ENCODE measurements at regions not wholly inside any gene's neighbourhood (a gene's known extent, or its start where the extent isn't known, plus 50 kb on each side); places are given as distances from the start of the nearest gene placed in this dataset.
A peak's percentile ranks its signal among the peaks of the same experiment; 100 is the strongest.
"Not testable (repeated sequence)": the region's sequence is repeated elsewhere in the genome, so short reads cannot be mapped to it uniquely, and the experiment has no call there.

GRCh38 chr16:16960785-16961184 is 510.0 kb downstream of the XYLT1 start:
- DNase-seq, result no peak

GRCh38 chr16:16966439-16966838 is 504.3 kb downstream of the XYLT1 start:
- DNase-seq, result no peak

GRCh38 chr16:16971042-16971441 is 499.7 kb downstream of the XYLT1 start:
- no peak for DNase-seq

- DNase-seq, result no peak
Observed at GRCh38 chr16:16972831-16973230, 497.9 kb downstream of the XYLT1 start.

GRCh38 chr16:16973707-16974591 is 496.8 kb downstream of the XYLT1 start:
- DNase-seq, result no peak

GRCh38 chr16:16982614-16983013 is 488.1 kb downstream of the XYLT1 start:
- no peak for DNase-seq

- no peak for DNase-seq
Observed at GRCh38 chr16:16983582-16983981, 487.2 kb downstream of the XYLT1 start.

- not testable (repeated sequence) for DNase-seq
Observed at GRCh38 chr16:16984091-16984490, 486.7 kb downstream of the XYLT1 start.

- DNase-seq, result no peak
Observed at GRCh38 chr16:16985707-16986106, 485.1 kb downstream of the XYLT1 start.

GRCh38 chr16:16988963-16989362 is 481.8 kb downstream of the XYLT1 start:
- no peak for DNase-seq

GRCh38 chr16:16989368-16989767 is 481.4 kb downstream of the XYLT1 start:
- DNase-seq, result no peak

GRCh38 chr16:16991711-16992110 is 479.0 kb downstream of the XYLT1 start:
- DNase-seq, result no peak

GRCh38 chr16:16992975-16993765 is 477.6 kb downstream of the XYLT1 start:
- peak; percentile 1 to 4 for DNase-seq

- DNase-seq, result no peak
Observed at GRCh38 chr16:16994831-16995230, 475.9 kb downstream of the XYLT1 start.

- no peak for DNase-seq
Observed at GRCh38 chr16:16996827-16997226, 473.9 kb downstream of the XYLT1 start.

- no peak for DNase-seq
Observed at GRCh38 chr16:16997349-16997748, 473.4 kb downstream of the XYLT1 start.

GRCh38 chr16:17001471-17001870 is 469.3 kb downstream of the XYLT1 start:
- no peak for DNase-seq

- no peak for DNase-seq
Observed at GRCh38 chr16:17002565-17002964, 468.2 kb downstream of the XYLT1 start.

GRCh38 chr16:17005963-17006362 is 464.8 kb downstream of the XYLT1 start:
- not testable (repeated sequence) for DNase-seq

GRCh38 chr16:17011712-17012111 is 459.0 kb downstream of the XYLT1 start:
- no peak for DNase-seq

GRCh38 chr16:17013038-17013437 is 457.7 kb downstream of the XYLT1 start:
- no peak for DNase-seq

GRCh38 chr16:17014484-17015121 is 456.2 kb downstream of the XYLT1 start:
- no peak for DNase-seq

GRCh38 chr16:17015702-17016101 is 455.1 kb downstream of the XYLT1 start:
- DNase-seq, result no peak

- DNase-seq, result no peak
Observed at GRCh38 chr16:17017442-17017841, 453.3 kb downstream of the XYLT1 start.

All from Kasumi-1 (cell line).